Gastroesophageal sphincter (tissue), 3 donors: ENCODE measurements at regions not wholly inside any gene's neighbourhood (a gene's known extent, or its start where the extent isn't known, plus 50 kb on each side); places are given as distances from the start of the nearest gene placed in this dataset.

Experiments used
- CTCF ChIP-seq, 4 experiments: fragments of 200-600 bp in 2 of 4; fragments of 450-650 bp in 2 of 4; sonication (generic) in 1 of 4; IDR thresholded peaks; one replicate each; pipeline ENCODE4 v1.5.1; 2017 to 2019; ENCODE audit warnings: antibody characterized with exemption in 4 of 4, mild to moderate bottlenecking in 2 of 4, moderate library complexity in 2 of 4
- EP300 ChIP-seq: sonication (generic); formaldehyde crosslinking; IDR thresholded peaks from one replicate; pipeline ENCODE4 v1.6.1; 2017; ENCODE audit warnings: antibody characterized with exemption, mild to moderate bottlenecking
- POLR2A ChIP-seq, 2 donors: fragments of 450-650 bp; IDR thresholded peaks; one replicate each; pipeline ENCODE4 v1.6.1; 2017; ENCODE audit warnings: antibody characterized with exemption in 2 of 2, mild to moderate bottlenecking in 2 of 2, moderate library complexity in 1 of 2
- POLR2AphosphoS5 ChIP-seq: sonication (generic); formaldehyde crosslinking; IDR thresholded peaks from one replicate; pipeline ENCODE4 v1.6.1; 2017; ENCODE audit warnings: antibody characterized with exemption

- TF ChIP-seq POLR2A (IDR thresholded peaks at IDR 0.05): no peak
- no peak for TF ChIP-seq CTCF (IDR thresholded peaks at IDR 0.05)
- no peak for TF ChIP-seq POLR2AphosphoS5
- TF ChIP-seq EP300: no peak
Measured at GRCh38 chr11:104584823-104585222, 313.4 kb downstream of the CASP12 start.
